ENCODE measurements at regions not wholly inside any gene's neighbourhood (a gene's known extent, or its start where the extent isn't known, plus 50 kb on each side); places are given as distances from the start of the nearest gene placed in this dataset.
"Not testable (repeated sequence)": the region's sequence is repeated elsewhere in the genome, so short reads cannot be mapped to it uniquely, and the experiment has no call there.

DNA sequence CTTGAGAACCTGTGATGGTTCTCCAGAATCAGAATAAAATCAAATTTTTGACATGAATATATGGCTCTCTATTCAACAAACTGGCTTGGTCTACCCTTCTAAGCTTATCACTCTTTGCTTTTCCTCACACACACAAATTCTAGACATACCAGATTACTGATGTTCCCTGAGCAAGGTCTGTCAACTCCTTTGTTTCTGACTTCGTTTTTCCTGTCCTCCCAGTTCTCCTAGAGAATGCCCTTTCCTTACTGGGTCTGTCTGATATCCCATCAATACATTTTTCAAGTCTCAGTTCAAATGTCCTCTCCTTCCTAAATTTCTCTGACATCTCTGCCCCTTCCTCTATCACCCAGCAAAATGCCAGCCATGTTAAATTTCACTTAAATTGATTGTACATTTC is 202.1 kb upstream of the IGFBP7 start:
- TF ChIP-seq, protein P1, sequence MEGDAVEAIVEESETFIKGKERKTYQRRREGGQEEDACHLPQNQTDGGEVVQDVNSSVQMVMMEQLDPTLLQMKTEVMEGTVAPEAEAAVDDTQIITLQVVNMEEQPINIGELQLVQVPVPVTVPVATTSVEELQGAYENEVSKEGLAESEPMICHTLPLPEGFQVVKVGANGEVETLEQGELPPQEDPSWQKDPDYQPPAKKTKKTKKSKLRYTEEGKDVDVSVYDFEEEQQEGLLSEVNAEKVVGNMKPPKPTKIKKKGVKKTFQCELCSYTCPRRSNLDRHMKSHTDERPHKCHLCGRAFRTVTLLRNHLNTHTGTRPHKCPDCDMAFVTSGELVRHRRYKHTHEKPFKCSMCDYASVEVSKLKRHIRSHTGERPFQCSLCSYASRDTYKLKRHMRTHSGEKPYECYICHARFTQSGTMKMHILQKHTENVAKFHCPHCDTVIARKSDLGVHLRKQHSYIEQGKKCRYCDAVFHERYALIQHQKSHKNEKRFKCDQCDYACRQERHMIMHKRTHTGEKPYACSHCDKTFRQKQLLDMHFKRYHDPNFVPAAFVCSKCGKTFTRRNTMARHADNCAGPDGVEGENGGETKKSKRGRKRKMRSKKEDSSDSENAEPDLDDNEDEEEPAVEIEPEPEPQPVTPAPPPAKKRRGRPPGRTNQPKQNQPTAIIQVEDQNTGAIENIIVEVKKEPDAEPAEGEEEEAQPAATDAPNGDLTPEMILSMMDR (IDR thresholded peaks at IDR 0.05; ENCODE audit: low read depth, low read length): no peak
- no peak for DNase-seq (ENCODE audit: low read depth in 2 of 2)
- no peak overlapping the region for H3K4me3 ChIP-seq (replicated peaks in 1 of 2; ENCODE audit: low read depth in 2 of 2, low read length in 2 of 2)

DNA sequence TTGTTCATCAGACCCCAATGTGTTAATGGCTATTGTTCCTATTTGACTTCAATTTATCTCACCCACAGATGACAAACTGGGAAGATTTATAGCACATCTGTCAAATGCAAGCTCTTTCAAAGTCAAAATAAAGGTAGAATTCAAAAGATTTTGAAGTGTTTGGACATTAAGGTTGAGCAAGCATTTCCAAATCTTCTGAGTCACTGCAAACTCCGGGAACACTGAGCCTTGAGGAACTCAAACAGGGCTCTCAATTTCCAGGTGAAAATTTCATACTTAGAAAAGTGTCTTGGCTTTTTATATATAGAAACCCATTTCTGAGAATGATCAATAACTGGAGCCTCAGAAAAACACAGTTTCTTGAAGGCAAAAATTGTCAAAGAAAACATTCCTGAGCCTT is 199.5 kb upstream of the IGFBP7 start:
- no peak overlapping the region for H3K4me3 ChIP-seq (replicated peaks in 1 of 2; ENCODE audit: low read depth in 2 of 2, low read length in 2 of 2)
- DNase-seq (ENCODE audit: low read depth in 2 of 2): no peak
- TF ChIP-seq, protein P1 (IDR thresholded peaks at IDR 0.05; ENCODE audit: low read depth, low read length): no peak

DNA sequence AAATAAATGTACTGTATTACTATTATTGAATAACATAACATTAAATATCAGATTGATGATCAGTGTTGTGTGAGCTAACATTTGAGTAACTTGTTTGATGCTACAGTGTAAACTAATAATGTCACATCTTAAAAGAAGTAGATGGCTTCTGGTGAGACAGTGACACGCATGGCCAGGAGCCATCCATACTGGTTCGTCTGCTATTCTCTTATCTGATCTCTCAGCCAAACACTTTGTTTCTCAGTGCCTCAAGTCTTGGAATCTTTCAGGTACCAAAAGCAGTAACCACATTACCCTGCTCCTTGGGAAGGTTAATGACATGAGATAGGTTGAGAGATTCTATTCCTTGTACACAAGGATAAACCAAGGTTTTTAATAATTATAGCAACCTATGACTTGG is 198.1 kb upstream of the IGFBP7 start:
- DNase-seq (ENCODE audit: low read depth in 2 of 2): no peak
- TF ChIP-seq, protein P1 (IDR thresholded peaks at IDR 0.05; ENCODE audit: low read depth, low read length): no peak
- no peak overlapping the region for H3K4me3 ChIP-seq (replicated peaks in 1 of 2; ENCODE audit: low read depth in 2 of 2, low read length in 2 of 2)

DNA sequence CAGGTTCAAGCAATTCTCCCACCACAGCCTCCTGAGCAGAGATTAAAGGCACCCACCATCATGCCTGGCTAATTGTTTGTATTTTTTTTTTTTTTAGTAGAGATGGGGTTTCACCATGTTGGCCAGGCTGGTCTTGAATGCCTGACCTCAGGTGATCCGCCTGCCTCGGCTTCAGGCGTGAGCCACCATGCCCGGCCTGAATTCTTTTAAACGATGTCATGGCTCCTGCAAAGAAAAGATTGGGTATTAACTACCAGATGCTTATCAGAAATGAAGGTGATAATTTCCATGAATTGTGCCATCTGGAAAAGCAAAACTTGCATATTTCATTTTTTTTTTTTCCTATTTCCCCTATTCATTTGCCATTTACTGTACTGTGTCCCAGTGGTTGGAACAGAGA is 195.7 kb upstream of the IGFBP7 start:
- DNase-seq (ENCODE audit: low read depth in 2 of 2): no peak
- H3K4me3 ChIP-seq (replicated peaks in 1 of 2; ENCODE audit: low read depth in 2 of 2, low read length in 2 of 2): no peak overlapping the region
- TF ChIP-seq, protein P1 (IDR thresholded peaks at IDR 0.05; ENCODE audit: low read depth, low read length): no peak

DNA sequence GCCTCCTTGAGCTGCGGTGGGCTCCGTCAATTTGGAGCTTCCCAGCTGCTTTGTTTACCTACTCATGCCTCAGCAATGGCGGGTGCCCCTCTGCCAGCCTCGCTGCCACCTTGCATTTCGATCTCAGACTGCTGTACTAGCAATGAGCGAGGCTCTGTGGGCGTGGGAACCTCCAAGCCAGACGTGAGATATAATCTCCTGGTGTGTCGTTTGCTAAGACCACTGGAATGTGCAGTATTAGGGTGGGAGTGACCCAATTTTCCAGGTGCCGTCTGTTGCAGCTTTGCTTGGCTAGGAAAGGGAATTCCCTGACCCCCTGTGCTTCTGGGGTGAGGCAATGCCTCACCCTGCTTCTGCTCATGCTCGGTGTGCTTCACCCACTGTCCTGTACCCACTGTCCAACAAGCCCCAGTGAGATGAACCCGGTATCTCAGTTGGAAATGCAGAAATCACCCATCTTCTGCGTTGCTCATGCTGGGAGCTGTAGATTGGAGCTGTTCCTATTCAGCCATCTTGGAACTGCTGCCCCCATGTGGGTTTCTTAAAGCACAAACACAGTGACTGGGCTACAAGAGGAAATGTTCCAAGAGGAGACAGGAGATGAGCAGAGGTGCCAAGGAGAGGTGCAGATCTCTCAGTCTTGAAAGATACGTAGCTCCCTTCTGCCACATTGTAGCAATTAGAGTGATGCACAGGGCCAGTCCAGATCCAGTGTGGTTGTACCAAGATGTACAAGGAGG is 193.0 kb upstream of the IGFBP7 start:
- H3K4me3 ChIP-seq (replicated peaks in 1 of 2; ENCODE audit: low read depth in 2 of 2, low read length in 2 of 2): no peak overlapping the region
- peak in 1 of 2 donors; percentile 2 for DNase-seq (ENCODE audit: low read depth in 2 of 2)
- TF ChIP-seq, protein P1 (IDR thresholded peaks at IDR 0.05; ENCODE audit: low read depth, low read length): no peak

DNA sequence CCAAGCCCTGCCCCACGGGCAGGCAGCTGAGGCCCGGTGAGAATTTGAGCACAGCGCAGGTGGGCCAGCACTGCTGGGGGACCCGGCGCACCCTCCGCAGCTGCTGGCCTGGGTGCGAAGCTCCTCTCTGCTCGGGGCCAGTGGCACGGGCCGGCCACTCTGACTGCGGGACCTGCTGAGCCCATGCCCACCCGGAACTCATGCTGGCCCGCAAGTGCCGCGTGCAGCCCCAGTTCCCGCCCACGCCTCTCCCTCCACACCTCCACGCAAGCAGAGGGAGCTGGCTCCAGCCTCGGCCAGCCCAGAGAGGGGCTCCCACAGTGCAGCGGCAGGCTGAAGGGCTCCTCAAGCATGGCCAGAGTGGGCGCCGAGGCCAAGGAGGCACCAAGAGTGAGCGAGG is 190.1 kb upstream of the IGFBP7 start:
- DNase-seq (ENCODE audit: low read depth in 2 of 2); H3K4me3 ChIP-seq (replicated peaks in 1 of 2; ENCODE audit: low read depth in 2 of 2, low read length in 2 of 2): not testable (repeated sequence)

DNA sequence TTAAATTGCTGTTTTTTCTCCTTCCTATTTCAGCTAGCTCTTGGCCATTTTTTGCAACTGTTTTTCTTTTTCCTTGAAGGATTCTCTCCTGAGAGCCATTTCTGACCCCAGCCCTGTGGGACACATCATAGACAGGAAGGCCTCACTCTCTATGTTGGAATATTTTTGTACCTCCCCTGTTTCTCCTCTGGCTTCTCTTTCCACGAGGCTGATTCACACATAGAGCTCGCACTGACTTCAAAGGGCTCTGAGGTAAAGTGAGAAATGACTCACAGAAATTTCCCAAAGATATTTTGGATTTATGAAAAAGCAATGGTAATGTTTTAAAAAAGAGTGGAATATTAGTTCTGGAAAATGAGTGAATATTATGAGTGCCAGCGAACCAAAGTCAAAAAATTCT is 181.7 kb upstream of the IGFBP7 start:
- H3K4me3 ChIP-seq (replicated peaks in 1 of 2; ENCODE audit: low read depth in 2 of 2, low read length in 2 of 2): no peak overlapping the region
- TF ChIP-seq, protein P1 (IDR thresholded peaks at IDR 0.05; ENCODE audit: low read depth, low read length): no peak
- DNase-seq (ENCODE audit: low read depth in 2 of 2): peak in 1 of 2 donors; percentile 3

Data from cardiac fibroblast (primary cell).